Liver (tissue), 8 donors: ENCODE measurements at regions not wholly inside any gene's neighbourhood (a gene's known extent, or its start where the extent isn't known, plus 50 kb on each side); places are given as distances from the start of the nearest gene placed in this dataset.

Source experiments
- DNase-seq: peaks from one replicate; pipeline ENCODE4 v3.0.0-alpha.2; 2017; ENCODE audit warnings: low spot score
- H3K27ac ChIP-seq, 2 donors: one replicate each; pipeline ENCODE4 v1.7.0; 2013; ENCODE audit warnings: inconsistent platforms in 2 of 2, low read length in 2 of 2, control low read depth in 1 of 2, low read depth in 1 of 2, mild to moderate bottlenecking in 1 of 2
- H3K27me3 ChIP-seq, 4 donors: one replicate each; pipeline versions ENCODE4 v1.6.1 to v1.7.0; 2013; ENCODE audit warnings: low read length in 3 of 4, inconsistent platforms in 1 of 4, mild to moderate bottlenecking in 1 of 4, moderate library complexity in 1 of 4; ENCODE audit not compliant: control insufficient read depth in 4 of 4, insufficient read depth in 4 of 4
- H3K36me3 ChIP-seq, 4 donors: one replicate each; pipeline versions ENCODE4 v1.6.1 to v1.7.0; 2013; ENCODE audit warnings: low read length in 3 of 4, mild to moderate bottlenecking in 3 of 4, low read depth in 1 of 4, moderate library complexity in 1 of 4; ENCODE audit not compliant: control insufficient read depth in 4 of 4, insufficient read depth in 3 of 4
- H3K4me1 ChIP-seq, 4 donors: one replicate each; pipeline versions ENCODE4 v1.6.1 to v1.7.0; 2013; ENCODE audit warnings: low read length in 3 of 4, mild to moderate bottlenecking in 3 of 4, moderate library complexity in 1 of 4; ENCODE audit not compliant: control insufficient read depth in 4 of 4, insufficient read depth in 4 of 4
- H3K4me3 ChIP-seq, 3 donors: one replicate each; pipeline versions ENCODE4 v1.6.1 to v1.7.0; 2013; ENCODE audit warnings: low read length in 3 of 3, control low read depth in 1 of 3, low read depth in 1 of 3, mild to moderate bottlenecking in 1 of 3
- H3K9ac ChIP-seq, 2 donors: one replicate each; pipeline ENCODE4 v1.7.0; 2013; ENCODE audit warnings: low read length in 2 of 2, mild to moderate bottlenecking in 2 of 2, moderate library complexity in 2 of 2, control low read depth in 1 of 2, low read depth in 1 of 2
- H3K9me3 ChIP-seq, 4 donors: one replicate each; pipeline versions ENCODE4 v1.6.1 to v1.7.0; 2013; ENCODE audit warnings: low read length in 3 of 4; ENCODE audit not compliant: control insufficient read depth in 4 of 4
- EGR1 ChIP-seq, 2 donors: IDR thresholded peaks; 2 replicates each; pipeline ENCODE4 v1.6.1; 2016 to 2018; ENCODE audit warnings: antibody characterized with exemption in 2 of 2, low read depth in 2 of 2
- FOXA2 ChIP-seq: IDR thresholded peaks from 2 replicates; pipeline ENCODE4 v1.6.1; 2016; ENCODE audit warnings: antibody characterized with exemption
- GABPA ChIP-seq, 2 donors: IDR thresholded peaks in 1 of 2; conservative IDR thresholded peaks in 1 of 2; 2 replicates each; pipeline ENCODE4 v1.6.1; 2016; ENCODE audit warnings: antibody characterized with exemption in 2 of 2, mild to moderate bottlenecking in 1 of 2, moderate library complexity in 1 of 2
- HNF4A ChIP-seq, 2 donors: conservative IDR thresholded peaks; 2 replicates each; pipeline ENCODE4 v1.6.1; 2016; ENCODE audit warnings: antibody characterized with exemption in 2 of 2, mild to moderate bottlenecking in 2 of 2
- HNF4G ChIP-seq: IDR thresholded peaks from 2 replicates; pipeline ENCODE4 v1.6.1; 2016; ENCODE audit warnings: antibody characterized with exemption
- JUND ChIP-seq, 2 donors: IDR thresholded peaks; 2 replicates each; pipeline ENCODE4 v1.6.1; 2016; ENCODE audit warnings: antibody characterized with exemption in 2 of 2
- MAX ChIP-seq: IDR thresholded peaks from 2 replicates; pipeline ENCODE4 v1.6.1; 2016; ENCODE audit warnings: antibody characterized with exemption
- NR2F2 ChIP-seq: IDR thresholded peaks from 2 replicates; pipeline ENCODE4 v1.6.1; 2016; ENCODE audit warnings: antibody characterized with exemption
- RAD21 ChIP-seq, 2 donors: IDR thresholded peaks; 2 replicates each; pipeline ENCODE4 v1.6.1; 2016; ENCODE audit warnings: antibody characterized with exemption in 2 of 2, mild to moderate bottlenecking in 2 of 2
- RXRA ChIP-seq, 2 donors: IDR thresholded peaks; 2 replicates each; pipeline ENCODE4 v1.6.1; 2017 to 2018; ENCODE audit warnings: antibody characterized with exemption in 2 of 2, mild to moderate bottlenecking in 1 of 2
- SP1 ChIP-seq: IDR thresholded peaks from 2 replicates; pipeline ENCODE4 v1.6.1; 2018; ENCODE audit warnings: antibody characterized with exemption, mild to moderate bottlenecking
- TAF1 ChIP-seq: conservative IDR thresholded peaks from 2 replicates; pipeline ENCODE4 v1.6.1; 2016; ENCODE audit warnings: antibody characterized with exemption, mild to moderate bottlenecking
- WGBS: extraction: QIAGEN DNeasy Blood & Tissue Kit; methylation state at CpG from one replicate; pipeline ENCODE4 v1.1.7; 2013; 5-methylcytosine and 5-hydroxymethylcytosine counted together
- TF ChIP-seq, protein P1 (sequence below): fragments of 150-350 bp; IDR thresholded peaks from 2 replicates; pipeline ENCODE4 v1.5.1; 2017; ENCODE audit warnings: improper control_type of control experiment, low read depth, low read length; ENCODE audit not compliant: missing input control
- TF ChIP-seq, protein P2 (sequence below): IDR thresholded peaks from 2 replicates; pipeline ENCODE4 v1.6.1; 2016; ENCODE audit warnings: antibody characterized with exemption
- TF ChIP-seq, protein P3 (sequence below): IDR thresholded peaks from 2 replicates; pipeline ENCODE4 v1.6.1; 2016; ENCODE audit warnings: antibody characterized with exemption
- TF ChIP-seq, protein P4 (sequence below): IDR thresholded peaks from 2 replicates; pipeline ENCODE4 v1.6.1; 2016; ENCODE audit warnings: antibody characterized with exemption, mild to moderate bottlenecking
- donor health status: healthy.
- donor health status: healthy.
- donor health status: healthy.
- donor health status: healthy.
- donor health status: healthy.

- Histone ChIP-seq H3K9me3 (no peaks in the 10 kb centered on the region), H3K27ac (no peak overlapping the region), H3K27me3 (no peaks in the 10 kb centered on the region), H3K4me1 (peaks cover 0 to 25% (median 17%) of the 10 kb centered on the region in 4 donors), H3K4me3 (no peak overlapping the region), H3K9ac (no peak overlapping the region), H3K36me3 (no peaks in the 10 kb centered on the region)
- TF ChIP-seq RXRA (IDR thresholded peaks at IDR 0.05), result no peak
- no peak for TF ChIP-seq NR2F2
- no peak for TF ChIP-seq MAX
- no peak for TF ChIP-seq GABPA (IDR thresholded peaks at IDR 0.05 in 1 of 2, conservative IDR thresholded peaks at IDR 0.05 in 1 of 2)
- no peak for TF ChIP-seq RAD21 (IDR thresholded peaks at IDR 0.05)
- TF ChIP-seq, protein P1, sequence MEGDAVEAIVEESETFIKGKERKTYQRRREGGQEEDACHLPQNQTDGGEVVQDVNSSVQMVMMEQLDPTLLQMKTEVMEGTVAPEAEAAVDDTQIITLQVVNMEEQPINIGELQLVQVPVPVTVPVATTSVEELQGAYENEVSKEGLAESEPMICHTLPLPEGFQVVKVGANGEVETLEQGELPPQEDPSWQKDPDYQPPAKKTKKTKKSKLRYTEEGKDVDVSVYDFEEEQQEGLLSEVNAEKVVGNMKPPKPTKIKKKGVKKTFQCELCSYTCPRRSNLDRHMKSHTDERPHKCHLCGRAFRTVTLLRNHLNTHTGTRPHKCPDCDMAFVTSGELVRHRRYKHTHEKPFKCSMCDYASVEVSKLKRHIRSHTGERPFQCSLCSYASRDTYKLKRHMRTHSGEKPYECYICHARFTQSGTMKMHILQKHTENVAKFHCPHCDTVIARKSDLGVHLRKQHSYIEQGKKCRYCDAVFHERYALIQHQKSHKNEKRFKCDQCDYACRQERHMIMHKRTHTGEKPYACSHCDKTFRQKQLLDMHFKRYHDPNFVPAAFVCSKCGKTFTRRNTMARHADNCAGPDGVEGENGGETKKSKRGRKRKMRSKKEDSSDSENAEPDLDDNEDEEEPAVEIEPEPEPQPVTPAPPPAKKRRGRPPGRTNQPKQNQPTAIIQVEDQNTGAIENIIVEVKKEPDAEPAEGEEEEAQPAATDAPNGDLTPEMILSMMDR, result no peak
- TF ChIP-seq EGR1 (IDR thresholded peaks at IDR 0.05; ENCODE audit: low read depth in 2 of 2), result no peak
- TF ChIP-seq, protein P2, sequence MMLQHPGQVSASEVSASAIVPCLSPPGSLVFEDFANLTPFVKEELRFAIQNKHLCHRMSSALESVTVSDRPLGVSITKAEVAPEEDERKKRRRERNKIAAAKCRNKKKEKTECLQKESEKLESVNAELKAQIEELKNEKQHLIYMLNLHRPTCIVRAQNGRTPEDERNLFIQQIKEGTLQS, result no peak
- TF ChIP-seq, protein P3, sequence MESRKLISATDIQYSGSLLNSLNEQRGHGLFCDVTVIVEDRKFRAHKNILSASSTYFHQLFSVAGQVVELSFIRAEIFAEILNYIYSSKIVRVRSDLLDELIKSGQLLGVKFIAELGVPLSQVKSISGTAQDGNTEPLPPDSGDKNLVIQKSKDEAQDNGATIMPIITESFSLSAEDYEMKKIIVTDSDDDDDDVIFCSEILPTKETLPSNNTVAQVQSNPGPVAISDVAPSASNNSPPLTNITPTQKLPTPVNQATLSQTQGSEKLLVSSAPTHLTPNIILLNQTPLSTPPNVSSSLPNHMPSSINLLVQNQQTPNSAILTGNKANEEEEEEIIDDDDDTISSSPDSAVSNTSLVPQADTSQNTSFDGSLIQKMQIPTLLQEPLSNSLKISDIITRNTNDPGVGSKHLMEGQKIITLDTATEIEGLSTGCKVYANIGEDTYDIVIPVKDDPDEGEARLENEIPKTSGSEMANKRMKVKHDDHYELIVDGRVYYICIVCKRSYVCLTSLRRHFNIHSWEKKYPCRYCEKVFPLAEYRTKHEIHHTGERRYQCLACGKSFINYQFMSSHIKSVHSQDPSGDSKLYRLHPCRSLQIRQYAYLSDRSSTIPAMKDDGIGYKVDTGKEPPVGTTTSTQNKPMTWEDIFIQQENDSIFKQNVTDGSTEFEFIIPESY, result no peak
- no peak for TF ChIP-seq HNF4G
- TF ChIP-seq HNF4A (conservative IDR thresholded peaks at IDR 0.05), result no peak
- TF ChIP-seq JUND (IDR thresholded peaks at IDR 0.05), result no peak
- TF ChIP-seq SP1, result no peak
- TF ChIP-seq, protein P4, sequence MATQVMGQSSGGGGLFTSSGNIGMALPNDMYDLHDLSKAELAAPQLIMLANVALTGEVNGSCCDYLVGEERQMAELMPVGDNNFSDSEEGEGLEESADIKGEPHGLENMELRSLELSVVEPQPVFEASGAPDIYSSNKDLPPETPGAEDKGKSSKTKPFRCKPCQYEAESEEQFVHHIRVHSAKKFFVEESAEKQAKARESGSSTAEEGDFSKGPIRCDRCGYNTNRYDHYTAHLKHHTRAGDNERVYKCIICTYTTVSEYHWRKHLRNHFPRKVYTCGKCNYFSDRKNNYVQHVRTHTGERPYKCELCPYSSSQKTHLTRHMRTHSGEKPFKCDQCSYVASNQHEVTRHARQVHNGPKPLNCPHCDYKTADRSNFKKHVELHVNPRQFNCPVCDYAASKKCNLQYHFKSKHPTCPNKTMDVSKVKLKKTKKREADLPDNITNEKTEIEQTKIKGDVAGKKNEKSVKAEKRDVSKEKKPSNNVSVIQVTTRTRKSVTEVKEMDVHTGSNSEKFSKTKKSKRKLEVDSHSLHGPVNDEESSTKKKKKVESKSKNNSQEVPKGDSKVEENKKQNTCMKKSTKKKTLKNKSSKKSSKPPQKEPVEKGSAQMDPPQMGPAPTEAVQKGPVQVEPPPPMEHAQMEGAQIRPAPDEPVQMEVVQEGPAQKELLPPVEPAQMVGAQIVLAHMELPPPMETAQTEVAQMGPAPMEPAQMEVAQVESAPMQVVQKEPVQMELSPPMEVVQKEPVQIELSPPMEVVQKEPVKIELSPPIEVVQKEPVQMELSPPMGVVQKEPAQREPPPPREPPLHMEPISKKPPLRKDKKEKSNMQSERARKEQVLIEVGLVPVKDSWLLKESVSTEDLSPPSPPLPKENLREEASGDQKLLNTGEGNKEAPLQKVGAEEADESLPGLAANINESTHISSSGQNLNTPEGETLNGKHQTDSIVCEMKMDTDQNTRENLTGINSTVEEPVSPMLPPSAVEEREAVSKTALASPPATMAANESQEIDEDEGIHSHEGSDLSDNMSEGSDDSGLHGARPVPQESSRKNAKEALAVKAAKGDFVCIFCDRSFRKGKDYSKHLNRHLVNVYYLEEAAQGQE, result no peak
- 69% methylated on average over 6 of the region's 6 CpGs for WGBS
- no peak for DNase-seq
Observed at GRCh38 chr4:186942758-186943377, 219.2 kb upstream of the FAT1 start.

GRCh38 chr4:186943411-186943810 lies 219.8 kb upstream of the FAT1 start:
- 78% methylated on average over 2 of the region's 2 CpGs for WGBS
- no peak for TF ChIP-seq FOXA2
- TF ChIP-seq TAF1, result no peak
- no peak overlapping the region for H3K4me3 ChIP-seq

More at GRCh38 chr4:186943411-186943810, 219.8 kb upstream of the FAT1 start:
- Histone ChIP-seq H3K27ac (no peak overlapping the region), H3K36me3 (no peaks in the 10 kb centered on the region), H3K9me3 (no peaks in the 10 kb centered on the region), H3K9ac (no peak overlapping the region), H3K27me3 (no peaks in the 10 kb centered on the region), H3K4me1 (peaks cover 0 to 28% (median 17%) of the 10 kb centered on the region in 4 donors)
- DNase-seq, result no peak
